Cardiac muscle cell (in vitro differentiated cells and primary cell): ENCODE measurements at regions not wholly inside any gene's neighbourhood (a gene's known extent, or its start where the extent isn't known, plus 50 kb on each side); places are given as distances from the start of the nearest gene placed in this dataset.
A peak's percentile ranks its signal among the peaks of the same experiment; 100 is the strongest.

Experiments
- DNase-seq, 2 donors: peaks; one replicate each; pipeline versions ENCODE4 v3.0.0 to v3.0.0-alpha.2; 2010 to 2017; ENCODE audit warnings: low read depth in 1 of 2, low spot score in 1 of 2
- H3K27ac ChIP-seq: fragments of 200-600 bp; sonication (generic); 2 replicates; pipeline ENCODE4 v1.5.1; 2016
- H3K27me3 ChIP-seq: fragments of 200-600 bp; sonication (generic); 2 replicates; pipeline ENCODE4 v1.6.0; 2016; ENCODE audit warnings: control low read depth
- H3K36me3 ChIP-seq: fragments of 200-600 bp; sonication (generic); 2 replicates; pipeline ENCODE4 v1.5.1; 2016; ENCODE audit warnings: control low read depth
- H3K4me1 ChIP-seq: fragments of 200-600 bp; sonication (generic); 2 replicates; pipeline ENCODE4 v1.8.1; 2017; ENCODE audit warnings: low read depth, mild to moderate bottlenecking, mixed run types
- H3K4me3 ChIP-seq: fragments of 200-600 bp; sonication (generic); 2 replicates; pipeline ENCODE4 v1.5.1; 2016; ENCODE audit warnings: mild to moderate bottlenecking
- H3K9me3 ChIP-seq: fragments of 200-600 bp; sonication (generic); 2 replicates; pipeline ENCODE4 v1.5.1; 2017; ENCODE audit warnings: low read depth, mild to moderate bottlenecking, control low read depth
- CTCF ChIP-seq: IDR thresholded peaks from 2 replicates; pipeline ENCODE4 v1.5.1; 2012; ENCODE audit warnings: low read depth, mild to moderate bottlenecking, low read length

- TF ChIP-seq CTCF, result no peak
- H3K27ac ChIP-seq, result no peak overlapping the region
These were observed 618.6 kb upstream of the CPEB2 start for GRCh38 chr4:14383652-14384051.

GRCh38 chr4:14384824-14385223, 617.5 kb upstream of the CPEB2 start:
- no peak overlapping the region for H3K4me3 ChIP-seq
- H3K27ac ChIP-seq, result no peak overlapping the region

More at GRCh38 chr4:14383652-14384051, 618.6 kb upstream of the CPEB2 start:
- no peak for DNase-seq
- no peak overlapping the region for H3K4me3 ChIP-seq
- H3K4me1 ChIP-seq, result peaks cover 24% of the 10 kb centered on the region
- H3K9me3 ChIP-seq, result no peaks in the 10 kb centered on the region
- H3K27me3 ChIP-seq, result no peaks in the 10 kb centered on the region
- no peaks in the 10 kb centered on the region for H3K36me3 ChIP-seq

GRCh38 chr4:14386196-14386595, 616.1 kb upstream of the CPEB2 start:
- Histone ChIP-seq H3K27ac (no peak overlapping the region), H3K27me3 (no peaks in the 10 kb centered on the region), H3K9me3 (no peaks in the 10 kb centered on the region), H3K36me3 (no peaks in the 10 kb centered on the region), H3K4me3 (no peak overlapping the region), H3K4me1 (peaks cover 24% of the 10 kb centered on the region)
- no peak for TF ChIP-seq CTCF
- no peak for DNase-seq

More at GRCh38 chr4:14384824-14385223, 617.5 kb upstream of the CPEB2 start:
- Histone ChIP-seq H3K9me3 (no peaks in the 10 kb centered on the region), H3K36me3 (no peaks in the 10 kb centered on the region), H3K27me3 (no peaks in the 10 kb centered on the region), H3K4me1 (peaks cover 24% of the 10 kb centered on the region)
- no peak for TF ChIP-seq CTCF
- no peak for DNase-seq

- no peak for TF ChIP-seq CTCF
- Histone ChIP-seq H3K27ac (peak overlapping the region; percentile 52), H3K27me3 (no peaks in the 10 kb centered on the region), H3K4me1 (peaks cover 22% of the 10 kb centered on the region), H3K9me3 (no peaks in the 10 kb centered on the region), H3K4me3 (no peak overlapping the region), H3K36me3 (no peaks in the 10 kb centered on the region)
- peak in 1 of 2 donors; percentile 37 for DNase-seq
These were observed 614.6 kb upstream of the CPEB2 start for GRCh38 chr4:14387647-14388046.

- DNase-seq, result no peak
These were observed 609.9 kb upstream of the CPEB2 start for GRCh38 chr4:14392378-14392777.

More at GRCh38 chr4:14392378-14392777, 609.9 kb upstream of the CPEB2 start:
- no peak overlapping the region for H3K27ac ChIP-seq
- H3K9me3 ChIP-seq, result no peaks in the 10 kb centered on the region
- H3K36me3 ChIP-seq, result no peaks in the 10 kb centered on the region
- peaks cover 12% of the 10 kb centered on the region for H3K4me1 ChIP-seq
- no peak for TF ChIP-seq CTCF
- H3K4me3 ChIP-seq, result no peak overlapping the region
- H3K27me3 ChIP-seq, result no peaks in the 10 kb centered on the region
